ENCODE measurements at regions not wholly inside any gene's neighbourhood (a gene's known extent, or its start where the extent isn't known, plus 50 kb on each side); places are given as distances from the start of the nearest gene placed in this dataset.
A peak's percentile ranks its signal among the peaks of the same experiment; 100 is the strongest.

- H3K36me3 ChIP-seq: no peaks in the 10 kb centered on the region
- TF ChIP-seq POLR2A (IDR thresholded peaks at IDR 0.05): no peak
- TF ChIP-seq CTCF (IDR thresholded peaks at IDR 0.05): no peak
- no peak for TF ChIP-seq POLR2AphosphoS5 (IDR thresholded peaks at IDR 0.05; ENCODE audit: insufficient read depth in 1 of 2, low read depth in 1 of 2)
- H3K27me3 ChIP-seq: no peaks in the 10 kb centered on the region
- peak overlapping the region; percentile 91 for H3K27ac ChIP-seq
- peaks cover 50% of the 10 kb centered on the region for H3K4me1 ChIP-seq
- intact Hi-C loops (cut with DNase I): loop anchor here (2.0 kb wide), 1 partner anchor 67 kb away; no protein-coding TSS in a partner anchor
- no peak overlapping the region for H3K4me3 ChIP-seq
- H3K9me3 ChIP-seq: no peaks in the 10 kb centered on the region
- no peak for DNase-seq (ENCODE audit: extremely low spot score in 2 of 2)
Observed at GRCh38 chr20:50311308-50312001, 120.8 kb downstream of the CEBPB start.

GRCh38 chr20:50312002-50312681, 121.5 kb downstream of the CEBPB start:
- TF ChIP-seq POLR2A (IDR thresholded peaks at IDR 0.05) (no peak), POLR2AphosphoS5 (IDR thresholded peaks at IDR 0.05; ENCODE audit: insufficient read depth in 1 of 2, low read depth in 1 of 2) (no peak), CTCF (IDR thresholded peaks at IDR 0.05) (no peak)
- no peaks in the 10 kb centered on the region for H3K9me3 ChIP-seq
- DNase-seq (ENCODE audit: extremely low spot score in 2 of 2): no peak
- no peaks in the 10 kb centered on the region for H3K36me3 ChIP-seq
- no peaks in the 10 kb centered on the region for H3K27me3 ChIP-seq
- intact Hi-C loops (cut with DNase I): loop anchor here (2.0 kb wide), 1 partner anchor 67 kb away; no protein-coding TSS in a partner anchor
- H3K27ac ChIP-seq: peak overlapping the region; percentile 91
- H3K4me1 ChIP-seq: peaks cover 43% of the 10 kb centered on the region
- H3K4me3 ChIP-seq: no peak overlapping the region

- Histone ChIP-seq H3K4me1 (peaks cover 36% of the 10 kb centered on the region), H3K27me3 (no peaks in the 10 kb centered on the region), H3K27ac (peak overlapping the region; percentile 91), H3K9me3 (no peaks in the 10 kb centered on the region), H3K4me3 (no peak overlapping the region), H3K36me3 (no peaks in the 10 kb centered on the region)
- intact Hi-C loops (cut with DNase I): loop anchor here (2.0 kb wide), 1 partner anchor 66 kb away; no protein-coding TSS in a partner anchor
- TF ChIP-seq CTCF (IDR thresholded peaks at IDR 0.05) (no peak), POLR2A (IDR thresholded peaks at IDR 0.05) (no peak), POLR2AphosphoS5 (IDR thresholded peaks at IDR 0.05; ENCODE audit: insufficient read depth in 1 of 2, low read depth in 1 of 2) (peak; percentile 58 to 70)
- DNase-seq (ENCODE audit: extremely low spot score in 2 of 2): no peak
Observed at GRCh38 chr20:50312682-50313521, 122.3 kb downstream of the CEBPB start.

- intact Hi-C loops (cut with DNase I): loop anchor here (2.0 kb wide), 1 partner anchor 65 kb away; no protein-coding TSS in a partner anchor
- H3K27ac ChIP-seq: peak overlapping the region; percentile 91
- DNase-seq (ENCODE audit: extremely low spot score in 2 of 2): no peak
- no peaks in the 10 kb centered on the region for H3K9me3 ChIP-seq
- no peak for TF ChIP-seq POLR2A (IDR thresholded peaks at IDR 0.05)
- TF ChIP-seq POLR2AphosphoS5 (IDR thresholded peaks at IDR 0.05; ENCODE audit: insufficient read depth in 1 of 2, low read depth in 1 of 2): no peak
- no peak for TF ChIP-seq CTCF (IDR thresholded peaks at IDR 0.05)
- no peaks in the 10 kb centered on the region for H3K36me3 ChIP-seq
- no peak overlapping the region for H3K4me3 ChIP-seq
- H3K4me1 ChIP-seq: peaks cover 30% of the 10 kb centered on the region
- no peaks in the 10 kb centered on the region for H3K27me3 ChIP-seq
Observed at GRCh38 chr20:50313522-50313820, 122.8 kb downstream of the CEBPB start.
